Pulmonary artery endothelial cell (primary cell): ENCODE measurements at regions not wholly inside any gene's neighbourhood (a gene's known extent, or its start where the extent isn't known, plus 50 kb on each side); places are given as distances from the start of the nearest gene placed in this dataset.

Experiments used
- DNase-seq: peaks from one replicate; pipeline ENCODE4 v3.0.0-alpha.2; 2011; ENCODE audit warnings: low read depth, low spot score

DNA sequence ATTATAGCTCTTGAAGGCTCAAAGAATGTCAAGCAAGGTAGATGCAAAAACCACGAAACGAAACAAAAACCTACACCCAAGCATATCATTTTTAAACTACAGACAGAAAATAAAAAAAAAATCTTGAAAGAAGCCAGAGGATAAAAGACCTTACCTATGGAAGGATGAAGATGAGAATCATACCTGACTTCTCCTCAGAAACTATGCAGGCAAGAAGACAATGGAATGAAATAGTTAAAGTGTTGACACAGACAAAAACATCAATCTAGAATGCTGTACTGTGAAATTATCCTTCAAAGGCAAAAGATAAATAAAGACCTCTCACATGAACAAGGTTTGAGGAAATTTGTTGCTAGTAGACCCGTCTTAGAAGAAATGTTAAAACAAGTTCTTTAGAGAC is 372.0 kb downstream of the ZIC4 start:
- no peak for DNase-seq

DNA sequence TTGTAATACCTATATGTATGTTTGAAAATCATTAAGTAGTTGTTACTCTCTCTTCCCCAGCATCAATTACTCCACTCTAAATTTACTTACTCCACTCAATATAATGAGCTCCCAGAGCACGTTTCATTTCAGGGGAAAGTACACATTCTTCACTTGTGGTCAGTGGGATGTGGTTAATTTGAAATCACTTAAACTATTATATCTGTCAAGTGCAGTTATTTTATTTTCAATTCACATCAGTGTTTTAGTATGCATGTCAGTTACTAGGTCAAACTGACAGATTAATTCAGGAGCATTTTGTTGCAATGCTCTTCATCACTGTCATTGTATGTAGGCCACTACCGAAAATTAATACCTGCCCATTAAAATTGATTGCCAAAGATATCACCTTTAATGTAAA is 376.1 kb downstream of the ZIC4 start:
- DNase-seq = no peak

- DNase-seq = no peak
These were observed 391.0 kb downstream of the ZIC4 start for GRCh38 chr3:147015334-147015733.

GRCh38 chr3:147008886-147009285 is 397.5 kb downstream of the ZIC4 start:
- DNase-seq = no peak

DNA sequence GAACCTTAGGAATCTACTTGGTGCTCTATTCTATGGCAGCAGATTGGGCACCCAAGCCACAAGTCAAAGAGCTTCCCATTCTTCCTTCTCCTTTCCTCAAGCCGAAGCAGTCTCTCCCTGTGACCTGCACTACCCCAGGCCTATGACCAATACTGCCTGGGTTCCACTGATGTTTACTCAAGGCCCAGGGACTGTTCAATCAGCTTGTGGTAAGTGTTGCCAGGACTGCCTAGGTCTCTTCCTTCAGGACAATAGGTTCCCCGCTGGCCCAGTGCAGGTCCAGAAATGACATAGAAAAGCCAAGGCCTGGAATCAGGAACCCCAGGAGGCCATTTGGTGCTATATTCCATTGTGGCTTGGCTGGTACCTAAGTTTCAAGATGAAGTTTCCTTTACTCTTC is 397.9 kb downstream of the ZIC4 start:
- DNase-seq = no peak

GRCh38 chr3:147007736-147008245 is 398.6 kb downstream of the ZIC4 start:
- DNase-seq = no peak

- no peak for DNase-seq
These were observed 397.6 kb upstream of the PLSCR5 start for GRCh38 chr3:147002721-147003120.

DNA sequence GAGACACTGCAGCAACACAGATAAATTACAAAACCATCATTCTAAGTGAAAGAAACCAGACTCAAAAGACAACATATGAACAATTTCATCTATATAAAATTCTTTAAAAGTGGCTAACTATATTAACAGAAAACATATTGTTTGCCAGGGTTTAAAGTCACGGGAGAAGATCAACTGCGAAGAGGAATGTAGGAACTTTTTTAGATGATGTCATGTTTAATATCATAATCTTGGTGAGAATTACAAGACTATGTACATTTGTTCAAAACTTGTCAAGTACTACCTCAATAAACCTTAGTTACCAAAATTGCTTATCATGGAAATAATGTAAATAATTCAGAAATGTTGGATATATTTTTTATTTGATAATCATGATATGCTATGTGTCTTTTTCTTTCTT is 395.1 kb upstream of the PLSCR5 start:
- DNase-seq = no peak

DNA sequence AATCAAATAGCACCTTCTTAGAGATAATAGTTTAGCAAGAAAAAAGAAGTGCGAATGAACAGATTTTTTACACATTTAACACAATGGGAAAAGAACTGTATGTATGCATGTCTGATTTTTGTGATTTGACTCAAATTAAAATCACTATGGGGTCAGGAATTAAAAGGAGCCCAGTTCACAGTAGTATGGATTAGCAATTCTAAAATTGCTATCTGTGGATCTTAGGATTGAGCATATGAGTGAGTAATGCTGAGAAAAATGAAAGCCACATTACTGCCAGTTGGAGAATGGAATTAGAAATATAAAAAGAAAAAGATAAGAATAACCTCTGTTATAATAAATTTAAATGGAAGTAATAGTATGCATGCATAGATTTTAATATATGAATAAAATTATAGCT is 386.8 kb upstream of the PLSCR5 start:
- no peak for DNase-seq

DNA sequence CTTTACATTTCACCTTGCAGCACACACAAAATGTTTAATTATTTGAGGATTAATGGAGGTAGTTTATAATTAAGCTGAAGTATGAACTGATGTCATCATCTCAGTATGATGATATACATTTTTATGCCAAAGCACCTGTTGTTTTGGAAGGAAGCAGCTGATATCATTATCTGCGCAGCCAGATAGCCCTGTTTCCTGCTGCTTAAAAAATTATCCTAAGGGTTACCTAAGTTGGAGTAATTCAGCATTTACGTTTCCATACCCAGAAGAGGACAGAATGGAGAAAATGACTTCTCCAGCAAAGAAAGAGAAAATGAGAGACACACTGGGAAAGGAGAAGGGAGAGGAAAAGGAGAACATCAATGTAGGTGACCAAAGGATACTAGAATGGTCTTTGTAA is 370.3 kb upstream of the PLSCR5 start:
- no peak for DNase-seq

- no peak for DNase-seq
These were observed 369.9 kb upstream of the PLSCR5 start for GRCh38 chr3:146975032-146975431.

GRCh38 chr3:146974001-146974400 is 368.9 kb upstream of the PLSCR5 start:
- no peak for DNase-seq

DNA sequence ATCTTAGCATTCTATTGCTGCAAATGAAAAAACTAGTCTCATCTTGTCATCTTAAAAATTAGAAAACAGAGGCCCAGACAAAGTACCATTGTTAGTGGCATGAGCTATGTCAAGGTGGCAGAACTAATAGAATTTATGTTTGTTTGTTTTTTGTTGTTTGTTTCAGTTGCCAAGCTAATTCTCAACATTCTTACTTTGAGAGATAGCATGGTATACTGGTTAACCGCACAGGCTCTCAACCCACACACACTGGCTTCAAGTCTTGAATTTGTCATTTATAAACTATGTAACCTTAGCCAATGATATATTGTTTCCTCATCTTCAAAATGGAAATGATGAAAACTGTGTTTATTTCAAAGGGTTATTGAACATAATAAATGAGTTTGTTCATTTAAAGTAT is 367.6 kb upstream of the PLSCR5 start:
- DNase-seq = no peak

DNA sequence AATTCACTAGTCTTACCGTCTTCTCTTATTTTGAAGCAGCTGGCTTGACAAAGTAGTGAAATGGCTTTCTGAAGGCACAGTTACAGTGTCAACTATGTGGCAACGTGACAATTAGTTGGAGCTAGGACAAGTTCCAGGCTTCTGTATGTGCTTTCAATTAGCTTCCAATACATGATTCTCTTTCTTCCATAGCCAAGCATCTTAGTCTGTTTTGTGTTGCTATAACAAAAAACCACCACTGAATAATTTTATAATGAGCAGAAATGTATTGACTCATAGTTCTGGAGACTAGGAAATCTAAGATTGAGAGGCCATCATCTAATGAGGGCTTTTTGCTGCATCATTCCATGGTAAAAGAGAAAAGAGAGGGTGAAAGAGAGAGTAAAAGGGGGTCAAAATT is 365.1 kb upstream of the PLSCR5 start:
- no peak for DNase-seq

DNA sequence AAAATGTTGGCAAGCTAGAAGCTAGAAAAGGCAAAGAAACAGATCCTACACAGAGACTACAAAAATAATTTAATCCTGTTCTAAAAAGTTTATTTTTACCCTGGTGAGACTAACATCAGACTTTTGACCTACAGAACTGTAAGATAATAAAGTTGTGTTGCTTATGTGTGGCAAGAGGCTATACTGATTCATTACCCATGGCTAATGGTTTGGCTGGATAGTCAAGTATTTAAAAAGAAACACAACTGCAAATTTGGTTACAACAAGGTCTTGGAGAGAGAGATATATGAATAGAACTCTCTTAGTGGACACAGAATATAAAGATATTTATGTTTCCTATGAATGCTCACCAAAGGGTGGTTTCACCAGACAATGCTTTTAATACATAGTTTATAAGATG is 364.2 kb upstream of the PLSCR5 start:
- DNase-seq = no peak

- DNase-seq = no peak
These were observed 363.1 kb upstream of the PLSCR5 start for GRCh38 chr3:146968204-146968651.

- DNase-seq = no peak
These were observed 362.6 kb upstream of the PLSCR5 start for GRCh38 chr3:146967783-146968182.

- no peak for DNase-seq
These were observed 361.0 kb upstream of the PLSCR5 start for GRCh38 chr3:146966124-146966523.

GRCh38 chr3:146953511-146953981 is 348.4 kb upstream of the PLSCR5 start:
- DNase-seq = no peak

DNA sequence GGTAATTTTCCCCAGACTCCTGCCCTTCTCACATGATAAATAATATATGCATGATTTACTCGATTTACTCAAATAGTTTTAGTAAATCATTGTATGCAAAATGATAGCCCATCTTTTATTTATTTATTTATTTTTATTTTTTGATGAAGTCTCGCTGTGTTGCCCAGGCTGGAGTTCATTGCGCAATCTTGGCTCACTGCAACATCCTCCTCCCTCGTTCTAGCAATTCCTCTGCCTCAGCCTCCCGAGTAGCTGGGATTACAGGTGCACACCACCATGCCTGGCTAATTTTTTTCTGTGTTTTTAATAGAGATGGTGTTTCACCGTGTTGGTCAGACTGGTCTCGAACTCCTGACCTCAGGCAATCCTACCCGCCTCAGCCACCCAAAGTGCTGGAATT is 343.8 kb upstream of the PLSCR5 start:
- no peak for DNase-seq

GRCh38 chr3:146948186-146948585 is 343.0 kb upstream of the PLSCR5 start:
- DNase-seq = no peak

DNA sequence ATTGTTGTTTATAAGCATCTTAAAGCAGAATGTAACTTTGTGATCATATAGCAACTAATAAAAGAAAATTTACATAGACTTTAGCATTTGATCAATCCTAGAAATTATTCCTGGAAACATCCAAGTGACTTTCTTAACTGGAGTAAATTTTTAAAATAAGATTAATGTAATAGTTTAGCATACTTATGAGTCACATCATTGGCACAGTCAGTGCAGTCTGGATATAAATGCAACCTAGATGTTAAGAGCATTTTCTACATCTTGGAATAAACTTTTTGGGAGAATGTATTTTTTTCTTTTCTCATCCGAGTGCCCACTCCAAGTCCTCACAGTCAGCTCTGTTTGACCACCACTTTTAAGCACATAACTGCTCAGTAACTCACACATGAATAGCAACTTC is 324.6 kb upstream of the PLSCR5 start:
- DNase-seq = no peak

DNA sequence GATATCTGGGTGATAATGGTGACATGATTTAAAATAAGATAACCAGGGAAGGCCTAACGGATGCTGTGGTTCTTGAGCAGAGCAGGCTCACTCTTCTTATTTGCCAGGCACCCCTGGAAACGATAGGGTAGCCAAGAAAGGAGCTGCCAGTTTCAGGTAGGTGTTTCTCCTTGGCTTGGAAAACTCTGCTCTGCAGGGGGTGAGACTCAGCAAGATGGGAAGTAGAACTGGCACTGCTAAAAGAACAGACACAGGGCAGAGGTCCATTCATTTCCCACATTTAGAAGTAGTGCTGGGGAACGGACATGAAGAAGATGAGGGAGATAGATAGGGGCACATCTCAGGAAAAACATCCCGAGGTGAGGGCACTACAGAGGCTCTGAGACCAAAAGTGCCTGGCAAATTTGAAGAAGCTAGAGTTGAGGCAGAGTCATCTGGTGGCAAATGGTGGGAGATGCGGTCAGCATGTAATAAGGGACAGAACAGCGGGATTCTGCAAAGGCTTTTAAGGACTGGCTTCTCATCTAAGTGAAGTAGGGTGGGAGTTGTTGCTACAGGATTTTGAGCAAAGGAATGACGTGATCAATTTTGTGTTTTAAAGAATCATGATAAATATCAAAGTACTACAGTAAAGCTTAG is 323.4 kb upstream of the PLSCR5 start:
- DNase-seq = no peak

DNA sequence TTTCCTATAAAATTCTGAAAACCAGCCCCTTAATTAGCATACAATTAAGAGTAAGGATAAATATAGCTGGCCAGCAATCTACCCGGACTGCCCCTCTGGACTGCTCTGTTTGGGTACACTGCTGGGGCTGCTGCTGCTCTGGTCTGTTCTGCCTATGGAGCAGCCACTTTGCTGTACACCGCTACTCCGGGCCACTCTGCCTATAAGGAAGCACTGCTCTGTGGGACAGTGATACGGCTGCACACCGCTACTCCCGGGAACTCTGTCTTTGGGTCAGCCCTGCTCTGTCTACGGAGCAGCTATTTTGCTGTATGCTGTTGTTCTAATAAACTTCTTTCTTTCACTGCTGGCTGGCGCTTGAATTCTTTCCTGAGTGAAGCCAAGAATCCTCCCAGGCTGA is 316.5 kb upstream of the PLSCR5 start:
- DNase-seq = no peak
